C1 segment of cervical spinal cord (tissue), 14 donors: ENCODE measurements at regions not wholly inside any gene's neighbourhood (a gene's known extent, or its start where the extent isn't known, plus 50 kb on each side); places are given as distances from the start of the nearest gene placed in this dataset.
"Not testable (repeated sequence)": the region's sequence is repeated elsewhere in the genome, so short reads cannot be mapped to it uniquely, and the experiment has no call there.

ENCODE experiments used
- DNase-seq, 14 donors: peaks; one replicate each; lab custom pipeline; 2025; lab: John Stamatoyannopoulos, UW

DNA sequence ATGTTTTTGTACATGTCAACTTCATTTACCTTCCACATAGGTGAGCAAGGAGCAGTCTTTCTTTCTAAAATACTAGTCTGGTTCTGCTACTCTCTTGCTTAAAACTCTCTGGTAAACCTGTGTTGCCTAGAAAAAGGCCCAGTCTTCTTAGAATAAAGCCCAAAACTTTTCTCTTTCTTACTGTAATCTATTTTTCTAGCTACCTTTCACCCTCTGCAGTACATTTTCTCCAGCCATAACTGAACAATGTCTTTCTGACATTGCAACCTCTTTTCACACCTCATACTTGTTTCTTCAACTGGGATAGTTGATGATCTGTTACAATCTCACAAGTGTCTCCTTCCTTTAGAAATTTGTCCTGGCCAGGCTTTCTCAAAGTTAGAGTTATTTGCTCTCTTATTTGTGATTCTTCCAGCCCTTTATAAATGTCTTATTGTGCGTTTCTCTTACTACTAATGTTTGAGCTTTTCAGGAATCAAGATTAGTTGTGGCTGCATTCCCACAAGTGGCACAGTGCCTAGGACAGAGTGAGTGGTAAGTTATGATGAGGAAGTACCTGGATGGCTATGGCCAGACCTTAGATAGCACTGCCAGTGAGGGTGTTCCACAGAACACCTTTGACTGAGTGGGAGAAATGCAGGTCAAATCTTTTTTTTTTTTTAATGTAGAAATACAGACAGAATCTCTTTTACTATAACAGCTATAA, 313.4 kb upstream of the SATB1 start:
- DNase-seq, result no peak

GRCh38 chr3:18735005-18735404, 309.9 kb upstream of the SATB1 start:
- no peak for DNase-seq

- DNase-seq, result no peak
Measured at GRCh38 chr3:18734309-18734708, 309.2 kb upstream of the SATB1 start.

- DNase-seq, result no peak
Measured at GRCh38 chr3:18732474-18732873, 307.3 kb upstream of the SATB1 start.

DNA sequence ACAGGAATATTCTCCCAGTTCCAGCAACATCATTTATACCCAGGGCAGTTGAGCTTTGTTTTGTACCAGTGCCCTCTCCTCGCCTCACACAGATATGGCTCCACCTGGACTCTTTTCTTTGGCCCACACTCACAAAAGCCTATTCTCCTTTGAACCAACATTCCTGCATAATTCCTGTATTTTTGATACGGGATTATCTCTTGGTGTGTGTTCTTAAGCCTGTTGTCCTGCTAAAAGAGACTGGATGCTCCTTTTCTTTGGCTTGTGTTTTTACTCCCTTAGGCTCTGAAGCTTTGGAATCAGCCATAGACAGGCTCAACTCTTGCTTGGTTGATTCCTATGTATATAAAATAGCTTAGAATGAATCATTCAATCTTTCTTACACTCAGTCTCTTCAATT, 305.4 kb upstream of the SATB1 start:
- DNase-seq, result no peak

DNA sequence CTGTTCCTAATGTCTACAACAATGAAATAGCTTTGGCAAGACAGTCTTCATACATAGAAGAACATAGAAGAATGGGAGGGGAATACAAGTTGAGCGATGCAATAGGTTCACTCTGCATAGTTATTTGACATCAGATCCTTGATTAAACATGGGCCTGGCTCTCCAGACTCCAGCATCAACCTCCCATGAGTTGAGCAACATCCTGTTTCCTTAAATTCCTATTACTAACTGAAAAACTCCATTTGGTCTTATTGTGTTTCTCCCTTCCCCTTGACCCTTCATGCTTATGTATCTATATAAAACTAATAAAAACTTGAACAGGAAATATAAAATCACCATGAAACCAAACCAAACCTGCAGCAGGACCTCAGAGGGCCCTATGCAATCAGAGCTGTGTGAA, 304.5 kb upstream of the SATB1 start:
- no peak for DNase-seq

GRCh38 chr3:18725668-18726407, 300.7 kb upstream of the SATB1 start:
- no peak for DNase-seq

- DNase-seq, result no peak
Measured at GRCh38 chr3:18724456-18724855, 299.3 kb upstream of the SATB1 start.

- no peak for DNase-seq
Measured at GRCh38 chr3:18723206-18723810, 298.2 kb upstream of the SATB1 start.

DNA sequence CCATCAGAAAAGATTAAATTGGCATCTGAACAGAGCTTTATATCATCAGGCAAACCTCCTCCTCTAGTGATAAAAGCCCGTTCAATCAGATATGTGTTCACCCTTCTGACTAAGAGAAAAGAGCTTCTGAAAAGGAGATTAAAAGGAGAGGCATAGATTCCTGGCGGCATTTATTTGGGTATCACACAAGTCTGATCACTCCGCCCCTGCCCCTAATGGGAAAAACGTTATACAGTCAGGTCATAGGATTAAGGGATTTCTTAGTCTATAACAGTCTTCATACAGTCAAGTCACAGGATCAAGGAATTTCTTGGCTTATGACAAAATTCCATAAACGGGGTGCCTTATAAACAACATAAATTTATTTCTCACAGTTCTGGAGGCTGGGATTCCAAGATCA, 295.4 kb upstream of the SATB1 start:
- no peak for DNase-seq

- DNase-seq, result no peak
Measured at GRCh38 chr3:18717598-18717997, 292.5 kb upstream of the SATB1 start.

DNA sequence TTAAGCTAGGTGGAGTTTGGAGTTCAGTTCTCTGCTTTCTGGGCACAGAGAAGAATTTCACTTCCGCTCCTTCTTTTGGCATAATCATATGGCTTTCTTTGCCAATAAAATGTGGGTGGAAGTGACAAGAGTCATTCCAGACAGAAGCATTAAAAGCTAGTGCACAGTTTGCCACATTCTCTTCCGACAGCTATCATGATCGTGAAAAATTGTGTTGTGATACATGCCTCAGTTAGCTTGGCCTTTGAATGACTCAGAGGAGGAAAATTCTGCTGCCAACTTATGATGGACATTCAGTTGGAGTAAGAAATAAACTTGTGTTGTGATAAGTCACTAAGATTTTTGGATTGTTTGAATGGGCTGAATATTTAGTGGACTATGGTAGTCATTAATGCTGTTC, 291.7 kb upstream of the SATB1 start:
- DNase-seq, result no peak

GRCh38 chr3:18716101-18716500, 291.0 kb upstream of the SATB1 start:
- no peak for DNase-seq

- no peak for DNase-seq
Measured at GRCh38 chr3:18715208-18715607, 290.1 kb upstream of the SATB1 start.

GRCh38 chr3:18713577-18713951, 288.4 kb upstream of the SATB1 start:
- DNase-seq, result no peak

GRCh38 chr3:18712713-18713576, 287.8 kb upstream of the SATB1 start:
- DNase-seq, result no peak

- no peak for DNase-seq
Measured at GRCh38 chr3:18704326-18704725, 279.2 kb upstream of the SATB1 start.

- no peak for DNase-seq
Measured at GRCh38 chr3:18703798-18704197, 278.7 kb upstream of the SATB1 start.

- DNase-seq, result not testable (repeated sequence)
Measured at GRCh38 chr3:18693588-18694329, 268.6 kb upstream of the SATB1 start.

DNA sequence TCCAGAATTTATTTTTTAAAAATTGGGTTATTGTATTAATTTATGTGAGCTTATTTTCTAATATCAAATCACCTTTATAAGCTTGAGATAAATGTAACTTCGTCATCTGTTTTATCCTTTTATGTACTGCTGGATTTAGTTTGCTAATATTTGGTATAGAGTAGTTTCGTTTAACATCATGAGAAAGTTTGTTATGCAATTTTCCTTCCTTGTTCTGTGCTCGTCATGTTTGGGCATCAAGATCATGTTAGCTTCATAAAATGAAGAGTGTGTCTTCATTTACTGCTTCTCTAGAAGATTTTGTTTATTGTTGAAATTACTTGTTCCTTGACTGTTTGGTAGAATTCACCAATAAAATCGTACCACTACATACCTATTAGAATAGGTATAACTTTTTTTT, 262.1 kb upstream of the SATB1 start:
- no peak for DNase-seq

DNA sequence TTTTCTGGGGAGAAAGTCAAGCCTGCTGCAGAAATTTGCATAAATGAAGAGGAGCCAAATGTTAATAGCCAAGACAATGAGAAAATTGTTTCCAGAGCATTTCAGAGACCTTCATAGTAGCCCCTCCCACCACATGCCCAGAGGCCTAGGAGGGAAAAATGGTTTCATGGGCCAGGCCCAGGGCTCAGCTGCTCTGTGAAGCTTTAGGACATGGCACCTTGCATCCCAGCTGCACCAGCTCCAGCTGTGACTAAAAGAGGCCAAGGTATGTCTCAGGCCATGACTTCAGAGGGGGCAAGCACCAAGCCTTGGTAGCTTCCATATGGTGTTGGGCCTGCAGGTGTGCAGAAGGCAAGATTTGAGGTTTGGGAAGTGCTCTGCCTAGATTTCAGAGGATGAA, 258.8 kb upstream of the SATB1 start:
- no peak for DNase-seq
